Neuron (in vitro differentiated cells): ENCODE measurements at regions not wholly inside any gene's neighbourhood (a gene's known extent, or its start where the extent isn't known, plus 50 kb on each side); places are given as distances from the start of the nearest gene placed in this dataset.

Source experiments
- H2AFZ ChIP-seq: one replicate; pipeline ENCODE4 v1.6.1; 2013; ENCODE audit warnings: low read depth, mild to moderate bottlenecking, inconsistent platforms, low read length, moderate library complexity
- H3K27me3 ChIP-seq: one replicate; pipeline ENCODE4 v1.6.1; 2013; ENCODE audit warnings: low read length; ENCODE audit not compliant: insufficient read depth
- H3K36me3 ChIP-seq: one replicate; pipeline ENCODE4 v1.6.1; 2013; ENCODE audit warnings: low read length; ENCODE audit not compliant: insufficient read depth
- H3K4me1 ChIP-seq: one replicate; pipeline ENCODE4 v1.6.1; 2013; ENCODE audit warnings: low read length; ENCODE audit not compliant: insufficient read depth
- H3K4me3 ChIP-seq: 2 replicates; pipeline ENCODE4 v1.5.1; 2013; ENCODE audit warnings: mild to moderate bottlenecking, low read length, moderate library complexity
- H3K9me3 ChIP-seq: one replicate; pipeline ENCODE4 v1.6.1; 2013; ENCODE audit warnings: low read length

DNA sequence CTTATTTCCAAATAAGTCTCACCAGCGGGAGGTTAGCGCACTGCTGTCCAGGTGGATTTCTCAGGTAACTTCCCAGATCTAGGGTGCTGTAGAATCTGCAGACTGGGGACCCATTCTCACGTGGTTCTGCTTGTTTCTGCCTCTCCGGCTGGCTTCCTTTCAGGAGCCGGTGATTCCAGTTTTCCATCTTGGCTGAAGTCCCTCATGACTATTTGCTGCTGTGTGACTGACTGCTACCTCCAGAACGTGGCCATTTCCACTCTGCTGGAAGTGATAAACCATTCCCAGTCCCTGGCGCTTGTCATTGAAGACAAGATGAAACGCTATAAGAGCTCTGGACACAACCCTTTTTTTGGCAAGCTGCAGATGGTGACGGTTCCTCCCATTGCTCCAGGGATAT is 76.0 kb downstream of the DOP1B start:
- Histone ChIP-seq H3K9me3 (no peaks in the 10 kb centered on the region), H3K36me3 (peaks cover 43% of the 10 kb centered on the region), H3K4me1 (no peaks in the 10 kb centered on the region), H3K4me3 (no peak overlapping the region), H2AFZ (no peak overlapping the region), H3K27me3 (no peaks in the 10 kb centered on the region)

DNA sequence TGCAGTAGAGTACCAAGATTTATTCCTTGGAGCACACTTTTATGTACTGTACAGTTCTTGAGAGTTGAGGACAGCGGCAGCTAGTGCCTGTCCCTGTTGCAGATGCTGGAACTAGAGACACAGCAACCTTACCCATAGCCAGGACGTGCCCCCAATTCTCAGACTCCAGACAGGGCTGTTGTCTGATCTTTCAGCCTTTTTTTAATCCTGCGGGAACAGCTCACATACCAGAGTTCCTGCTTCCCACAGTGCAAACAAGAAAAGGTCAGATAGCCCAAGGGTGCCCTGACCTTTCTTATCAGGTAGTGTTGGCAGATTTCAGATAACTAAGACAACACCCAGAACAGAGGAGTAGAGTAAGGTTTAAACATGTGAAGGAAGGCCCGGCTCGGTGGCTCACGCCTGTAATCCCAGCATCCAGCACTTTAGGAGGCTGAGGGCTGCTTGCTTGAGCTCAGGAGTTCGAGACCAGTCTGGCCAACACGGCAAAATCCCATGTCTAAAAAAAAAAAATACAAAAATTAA is 78.5 kb downstream of the DOP1B start:
- H3K4me3 ChIP-seq: no peak overlapping the region
- no peaks in the 10 kb centered on the region for H3K4me1 ChIP-seq
- H3K36me3 ChIP-seq: peaks cover 37% of the 10 kb centered on the region
- no peaks in the 10 kb centered on the region for H3K27me3 ChIP-seq
- H3K9me3 ChIP-seq: no peaks in the 10 kb centered on the region
- H2AFZ ChIP-seq: no peak overlapping the region

- H2AFZ ChIP-seq: no peak overlapping the region
- H3K4me1 ChIP-seq: no peaks in the 10 kb centered on the region
- no peak overlapping the region for H3K4me3 ChIP-seq
- no peaks in the 10 kb centered on the region for H3K27me3 ChIP-seq
- H3K9me3 ChIP-seq: no peaks in the 10 kb centered on the region
- peaks cover 30% of the 10 kb centered on the region for H3K36me3 ChIP-seq
These were observed 79.6 kb downstream of the DOP1B start for GRCh38 chr21:36236052-36236730.

GRCh38 chr21:36237441-36237840 is 80.8 kb downstream of the DOP1B start:
- peaks cover 26% of the 10 kb centered on the region for H3K36me3 ChIP-seq
- H3K4me1 ChIP-seq: no peaks in the 10 kb centered on the region
- no peak overlapping the region for H3K4me3 ChIP-seq
- H3K27me3 ChIP-seq: no peaks in the 10 kb centered on the region
- H2AFZ ChIP-seq: no peak overlapping the region
- no peaks in the 10 kb centered on the region for H3K9me3 ChIP-seq

DNA sequence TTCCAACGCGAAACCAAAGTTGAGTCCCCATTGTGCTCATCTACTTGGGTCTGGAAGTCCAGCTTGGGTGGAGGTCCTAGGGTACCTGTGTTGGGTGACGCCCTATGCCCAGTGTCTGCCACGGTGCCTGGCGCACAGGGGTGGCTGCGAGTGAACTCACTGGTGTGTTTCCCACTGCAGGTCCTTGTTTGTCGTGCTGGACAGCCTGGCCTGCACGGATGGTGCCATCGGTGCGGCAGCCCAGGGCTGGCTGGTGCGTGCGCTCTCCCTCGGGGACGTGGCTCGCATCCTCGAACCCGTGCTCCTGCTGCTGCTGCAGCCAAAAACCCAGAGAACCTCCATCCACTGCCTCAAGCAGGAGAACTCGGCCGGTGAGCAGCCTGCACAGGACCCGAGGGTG is 80.4 kb upstream of the MORC3 start:
- Histone ChIP-seq H3K27me3 (no peaks in the 10 kb centered on the region), H3K4me3 (no peak overlapping the region), H3K36me3 (peaks cover 14% of the 10 kb centered on the region), H3K4me1 (no peaks in the 10 kb centered on the region), H2AFZ (no peak overlapping the region), H3K9me3 (no peaks in the 10 kb centered on the region)

GRCh38 chr21:36241717-36242116 is 78.3 kb upstream of the MORC3 start:
- H3K4me3 ChIP-seq: no peak overlapping the region
- H2AFZ ChIP-seq: no peak overlapping the region
- no peaks in the 10 kb centered on the region for H3K4me1 ChIP-seq
- H3K36me3 ChIP-seq: peaks cover 32% of the 10 kb centered on the region
- H3K27me3 ChIP-seq: no peaks in the 10 kb centered on the region
- H3K9me3 ChIP-seq: no peaks in the 10 kb centered on the region

- Histone ChIP-seq H2AFZ (no peak overlapping the region), H3K4me1 (no peaks in the 10 kb centered on the region), H3K27me3 (no peaks in the 10 kb centered on the region), H3K9me3 (no peaks in the 10 kb centered on the region), H3K4me3 (no peak overlapping the region), H3K36me3 (peaks cover 38% of the 10 kb centered on the region)
These were observed 74.9 kb upstream of the MORC3 start for GRCh38 chr21:36245115-36245514.

- no peak overlapping the region for H2AFZ ChIP-seq
These were observed 74.3 kb upstream of the MORC3 start for GRCh38 chr21:36245649-36246048.

GRCh38 chr21:36246080-36246631 is 73.8 kb upstream of the MORC3 start:
- Histone ChIP-seq H3K9me3 (no peaks in the 10 kb centered on the region), H3K4me3 (no peak overlapping the region), H3K36me3 (peaks cover 49% of the 10 kb centered on the region), H2AFZ (no peak overlapping the region), H3K27me3 (no peaks in the 10 kb centered on the region), H3K4me1 (no peaks in the 10 kb centered on the region)

More at GRCh38 chr21:36245649-36246048, 74.3 kb upstream of the MORC3 start:
- no peaks in the 10 kb centered on the region for H3K4me1 ChIP-seq
- no peaks in the 10 kb centered on the region for H3K27me3 ChIP-seq
- peaks cover 44% of the 10 kb centered on the region for H3K36me3 ChIP-seq
- H3K9me3 ChIP-seq: no peaks in the 10 kb centered on the region
- H3K4me3 ChIP-seq: no peak overlapping the region

GRCh38 chr21:36247316-36248010 is 72.5 kb upstream of the MORC3 start:
- Histone ChIP-seq H3K9me3 (no peaks in the 10 kb centered on the region), H3K27me3 (no peaks in the 10 kb centered on the region), H3K4me3 (no peak overlapping the region), H3K36me3 (peaks cover 56% of the 10 kb centered on the region), H3K4me1 (no peaks in the 10 kb centered on the region), H2AFZ (no peak overlapping the region)

GRCh38 chr21:36249576-36250422 is 70.2 kb upstream of the MORC3 start:
- Histone ChIP-seq H3K27me3 (no peaks in the 10 kb centered on the region), H3K4me1 (no peaks in the 10 kb centered on the region), H2AFZ (no peak overlapping the region), H3K36me3 (peaks cover 74% of the 10 kb centered on the region), H3K4me3 (no peak overlapping the region), H3K9me3 (no peaks in the 10 kb centered on the region)

DNA sequence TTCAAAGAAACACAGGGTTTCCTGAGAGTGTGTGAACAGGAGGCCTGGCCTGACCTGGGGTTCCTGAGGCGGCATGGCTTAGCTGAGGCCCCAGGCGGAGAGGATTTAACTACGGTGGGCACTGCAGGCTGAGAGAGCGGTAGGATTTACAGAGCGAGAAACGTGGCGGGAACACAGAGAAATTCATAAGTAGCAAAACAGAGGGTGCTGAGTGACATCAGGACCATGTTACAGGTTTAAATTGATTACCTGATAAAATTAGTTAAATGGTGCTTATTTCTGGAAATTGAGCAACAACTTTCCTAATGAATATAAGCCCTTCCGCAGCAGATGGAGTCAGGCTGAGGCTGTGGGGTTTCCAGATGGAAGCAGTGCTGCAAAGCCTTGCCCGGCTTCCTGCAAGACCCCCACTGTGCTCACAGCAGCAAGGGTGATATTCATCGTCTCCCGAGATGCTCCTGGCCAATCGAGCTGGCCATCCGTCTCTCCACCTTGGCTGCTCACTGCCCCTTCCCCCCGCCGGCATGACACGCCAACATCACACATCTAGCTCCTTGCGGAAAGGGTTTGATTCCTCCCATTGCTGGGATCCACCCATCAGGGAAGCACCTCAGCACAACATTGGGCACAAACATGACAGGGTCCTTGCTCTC is 69.4 kb upstream of the MORC3 start:
- no peaks in the 10 kb centered on the region for H3K9me3 ChIP-seq
- H3K27me3 ChIP-seq: no peaks in the 10 kb centered on the region
- no peak overlapping the region for H3K4me3 ChIP-seq
- H3K36me3 ChIP-seq: peaks cover 67% of the 10 kb centered on the region
- no peaks in the 10 kb centered on the region for H3K4me1 ChIP-seq
- H2AFZ ChIP-seq: no peak overlapping the region
